ENCODE measurements at regions not wholly inside any gene's neighbourhood (a gene's known extent, or its start where the extent isn't known, plus 50 kb on each side); places are given as distances from the start of the nearest gene placed in this dataset.
"Not testable (repeated sequence)": the region's sequence is repeated elsewhere in the genome, so short reads cannot be mapped to it uniquely, and the experiment has no call there.

GRCh38 chr18:78813936-78814710 is 165.5 kb upstream of the SALL3 start:
- DNase-seq (ENCODE audit: low spot score), result peak; percentile 29
- intact Hi-C loops (cut with DNase I), result no loop called here

- intact Hi-C loops (cut with DNase I), result no loop called here
- peak; percentile 62 for DNase-seq (ENCODE audit: low spot score)
Observed at GRCh38 chr18:78814766-78815165, 164.9 kb upstream of the SALL3 start.

- intact Hi-C loops (cut with DNase I), result no loop called here
- peak; percentile 70 for DNase-seq (ENCODE audit: low spot score)
Observed at GRCh38 chr18:78816114-78816513, 163.5 kb upstream of the SALL3 start.

GRCh38 chr18:78816916-78817315 is 162.7 kb upstream of the SALL3 start:
- intact Hi-C loops (cut with DNase I), result no loop called here
- peak; percentile 63 for DNase-seq (ENCODE audit: low spot score)

GRCh38 chr18:78818495-78818894 is 161.1 kb upstream of the SALL3 start:
- intact Hi-C loops (cut with DNase I), result no loop called here
- peak; percentile 47 for DNase-seq (ENCODE audit: low spot score)

- intact Hi-C loops (cut with DNase I), result no loop called here
- peak; percentile 29 for DNase-seq (ENCODE audit: low spot score)
Observed at GRCh38 chr18:78818961-78819360, 160.7 kb upstream of the SALL3 start.

GRCh38 chr18:78820161-78820834 is 159.3 kb upstream of the SALL3 start:
- intact Hi-C loops (cut with DNase I), result no loop called here
- DNase-seq (ENCODE audit: low spot score), result peak; percentile 57

- peak; percentile 60 for DNase-seq (ENCODE audit: low spot score)
- intact Hi-C loops (cut with DNase I), result no loop called here
Observed at GRCh38 chr18:78821396-78821795, 158.2 kb upstream of the SALL3 start.

GRCh38 chr18:78822171-78822948 is 157.3 kb upstream of the SALL3 start:
- intact Hi-C loops (cut with DNase I), result no loop called here

GRCh38 chr18:78822949-78823285 is 156.7 kb upstream of the SALL3 start:
- intact Hi-C loops (cut with DNase I), result no loop called here
- DNase-seq (ENCODE audit: low spot score), result peak; percentile 22

More at GRCh38 chr18:78822171-78822948, 157.3 kb upstream of the SALL3 start:
- peak; percentile 44 for DNase-seq (ENCODE audit: low spot score)

GRCh38 chr18:78825168-78825567 is 154.4 kb upstream of the SALL3 start:
- intact Hi-C loops (cut with DNase I), result no loop called here

GRCh38 chr18:78826631-78827030 is 153.0 kb upstream of the SALL3 start:
- intact Hi-C loops (cut with DNase I), result no loop called here
- DNase-seq (ENCODE audit: low spot score), result no peak

More at GRCh38 chr18:78825168-78825567, 154.4 kb upstream of the SALL3 start:
- no peak for DNase-seq (ENCODE audit: low spot score)

- intact Hi-C loops (cut with DNase I), result no loop called here
- DNase-seq (ENCODE audit: low spot score), result no peak
Observed at GRCh38 chr18:78827141-78827540, 152.5 kb upstream of the SALL3 start.

- DNase-seq (ENCODE audit: low spot score), result no peak
- intact Hi-C loops (cut with DNase I), result no loop called here
Observed at GRCh38 chr18:78828131-78828530, 151.5 kb upstream of the SALL3 start.

- intact Hi-C loops (cut with DNase I); DNase-seq (ENCODE audit: low spot score): not testable (repeated sequence)
Observed at GRCh38 chr18:78829026-78829425, 150.6 kb upstream of the SALL3 start.

- intact Hi-C loops (cut with DNase I), result no loop called here
- no peak for DNase-seq (ENCODE audit: low spot score)
Observed at GRCh38 chr18:78830161-78830560, 149.5 kb upstream of the SALL3 start.

- intact Hi-C loops (cut with DNase I), result no loop called here
- no peak for DNase-seq (ENCODE audit: low spot score)
Observed at GRCh38 chr18:78830826-78831225, 148.8 kb upstream of the SALL3 start.

- intact Hi-C loops (cut with DNase I), result no loop called here
- DNase-seq (ENCODE audit: low spot score), result no peak
Observed at GRCh38 chr18:78831603-78832002, 148.0 kb upstream of the SALL3 start.

GRCh38 chr18:78833833-78834232 is 145.8 kb upstream of the SALL3 start:
- intact Hi-C loops (cut with DNase I), result no loop called here
- DNase-seq (ENCODE audit: low spot score), result no peak

GRCh38 chr18:78836838-78837237 is 142.8 kb upstream of the SALL3 start:
- DNase-seq (ENCODE audit: low spot score), result no peak
- intact Hi-C loops (cut with DNase I), result no loop called here
